H9 (cell line): ENCODE measurements at regions not wholly inside any gene's neighbourhood (a gene's known extent, or its start where the extent isn't known, plus 50 kb on each side); places are given as distances from the start of the nearest gene placed in this dataset.

Source experiments
- DNase-seq: peaks from one replicate; pipeline ENCODE4 v3.0.0-alpha.2; 2017
- H2AFZ ChIP-seq: one replicate; pipeline ENCODE4 v1.6.1; 2013; ENCODE audit warnings: mild to moderate bottlenecking, low read length, control low read depth, moderate library complexity
- H2AK5ac ChIP-seq: 2 replicates; pipeline ENCODE4 v1.6.1; 2013; ENCODE audit warnings: low read length, control low read depth, mixed read lengths; ENCODE audit not compliant: insufficient read length
- H2BK120ac ChIP-seq: one replicate; pipeline ENCODE4 v1.6.1; 2013; ENCODE audit warnings: low read depth, mild to moderate bottlenecking, low read length, control low read depth, inconsistent platforms; ENCODE audit not compliant: poor library complexity, severe bottlenecking
- H2BK12ac ChIP-seq: 2 replicates; pipeline ENCODE4 v1.6.1; 2013; ENCODE audit warnings: low read length, control low read depth, mixed read lengths, low read depth; ENCODE audit not compliant: insufficient read length
- H2BK15ac ChIP-seq: 2 replicates; pipeline ENCODE4 v1.6.1; 2013; ENCODE audit warnings: low read depth, low read length, control low read depth
- H2BK20ac ChIP-seq: one replicate; pipeline ENCODE4 v1.6.1; 2013; ENCODE audit warnings: low read depth, mild to moderate bottlenecking, low read length, control low read depth, inconsistent platforms; ENCODE audit not compliant: poor library complexity, severe bottlenecking
- H2BK5ac ChIP-seq: 2 replicates; pipeline ENCODE4 v1.6.1; 2013; ENCODE audit warnings: low read length, control low read depth, mixed read lengths; ENCODE audit not compliant: insufficient read length
- H3K14ac ChIP-seq: 2 replicates; pipeline ENCODE4 v1.6.1; 2013; ENCODE audit warnings: low read length, control low read depth; ENCODE audit not compliant: insufficient read depth
- H3K18ac ChIP-seq: 2 replicates; pipeline ENCODE4 v1.6.1; 2013; ENCODE audit warnings: low read depth, mild to moderate bottlenecking, mixed read lengths, low read length, control low read depth; ENCODE audit not compliant: insufficient read length
- H3K23ac ChIP-seq: 2 replicates; pipeline ENCODE4 v1.6.1; 2013; ENCODE audit warnings: low read length, control low read depth, mixed read lengths, low read depth; ENCODE audit not compliant: insufficient read length
- H3K23me2 ChIP-seq: 2 replicates; pipeline ENCODE4 v1.6.1; 2013; ENCODE audit warnings: low read depth, mild to moderate bottlenecking, mixed read lengths, low read length, control low read depth; ENCODE audit not compliant: insufficient read length, poor library complexity, severe bottlenecking
- H3K27ac ChIP-seq: 2 replicates; pipeline ENCODE4 v1.5.1; 2013; ENCODE audit warnings: low read length, control low read depth, mixed read lengths, low read depth; ENCODE audit not compliant: insufficient read length
- H3K27me3 ChIP-seq: 2 replicates; pipeline ENCODE4 v1.6.1; 2013; ENCODE audit warnings: low read length, control low read depth, inconsistent platforms; ENCODE audit not compliant: insufficient read depth
- H3K4ac ChIP-seq: 2 replicates; pipeline ENCODE4 v1.6.1; 2013; ENCODE audit warnings: low read depth, mild to moderate bottlenecking, control low read depth, inconsistent platforms, low read length, moderate library complexity
- H3K4me1 ChIP-seq: 2 replicates; pipeline ENCODE4 v1.6.1; 2013; ENCODE audit warnings: low read length, control low read depth, inconsistent platforms; ENCODE audit not compliant: insufficient read depth
- H3K4me2 ChIP-seq: 2 replicates; pipeline ENCODE4 v1.6.1; 2013; ENCODE audit warnings: low read length, control low read depth, mixed read lengths; ENCODE audit not compliant: insufficient read length, insufficient read depth
- H3K56ac ChIP-seq: 2 replicates; pipeline ENCODE4 v1.6.1; 2013; ENCODE audit warnings: low read depth, mild to moderate bottlenecking, mixed read lengths, low read length, control low read depth; ENCODE audit not compliant: insufficient read length
- H3K79me1 ChIP-seq: 2 replicates; pipeline ENCODE4 v1.6.1; 2013; ENCODE audit warnings: low read depth, mild to moderate bottlenecking, moderate library complexity, low read length, control low read depth, inconsistent platforms; ENCODE audit not compliant: insufficient read depth, poor library complexity, severe bottlenecking
- H3K79me2 ChIP-seq: 2 replicates; pipeline ENCODE4 v1.6.1; 2013; ENCODE audit warnings: low read length, control low read depth, inconsistent platforms; ENCODE audit not compliant: insufficient read depth
- H3K9ac ChIP-seq: 2 replicates; pipeline ENCODE4 v1.6.1; 2013; ENCODE audit warnings: low read length, control low read depth, mixed read lengths; ENCODE audit not compliant: insufficient read length; ENCODE audit errors: extremely low read depth
- H3K9me3 ChIP-seq: one replicate; pipeline ENCODE4 v1.6.1; 2013; ENCODE audit warnings: low read depth, low read length, inconsistent platforms; ENCODE audit not compliant: control insufficient read depth
- H3T11ph ChIP-seq: one replicate; pipeline ENCODE4 v1.6.1; 2013; ENCODE audit warnings: mild to moderate bottlenecking, low read length, control low read depth, inconsistent platforms
- H4K20me1 ChIP-seq: one replicate; pipeline ENCODE4 v1.6.1; 2013; ENCODE audit not compliant: control insufficient read depth, insufficient read length, insufficient read depth
- H4K5ac ChIP-seq: 2 replicates; pipeline ENCODE4 v1.6.1; 2013; ENCODE audit warnings: low read depth, mild to moderate bottlenecking, mixed read lengths, low read length, control low read depth; ENCODE audit not compliant: insufficient read length
- H4K8ac ChIP-seq: replicated peaks from 2 replicates; pipeline ENCODE4 v1.6.1; 2013; ENCODE audit warnings: low read length, control low read depth, mixed read lengths, low read depth; ENCODE audit not compliant: insufficient read length
- H4K91ac ChIP-seq: 2 replicates; pipeline ENCODE4 v1.6.1; 2013; ENCODE audit warnings: low read depth, mild to moderate bottlenecking, moderate library complexity, mixed read lengths, low read length, control low read depth; ENCODE audit not compliant: insufficient read length
- H3K27ac Mint-ChIP-seq, 3 experiments: 2 replicates in 2 of 3; 3 replicates in 1 of 3; pipeline ENCODE4 v1.8.0; 2020 to 2021; ENCODE audit warnings: mixed read lengths in 3 of 3, mild to moderate bottlenecking in 1 of 3, moderate library complexity in 1 of 3
- H3K27me3 Mint-ChIP-seq: 2 replicates; pipeline ENCODE4 v1.8.0; 2021; ENCODE audit warnings: low read depth, mild to moderate bottlenecking, moderate library complexity, mixed read lengths
- H3K36me3 Mint-ChIP-seq, 3 experiments: 2 replicates in 2 of 3; 3 replicates in 1 of 3; pipeline ENCODE4 v1.8.0; 2020 to 2021; ENCODE audit warnings: low read depth in 3 of 3, mixed read lengths in 3 of 3; ENCODE audit not compliant: insufficient read depth in 1 of 3
- H3K4me1 Mint-ChIP-seq, 2 experiments: 2 replicates each; pipeline ENCODE4 v1.8.0; 2020; ENCODE audit warnings: mixed read lengths in 2 of 2
- H3K4me3 Mint-ChIP-seq, 2 experiments: 2 replicates in 1 of 2; 3 replicates in 1 of 2; pipeline ENCODE4 v1.8.0; 2020 to 2021; ENCODE audit warnings: mild to moderate bottlenecking in 2 of 2, mixed read lengths in 2 of 2, moderate library complexity in 1 of 2
- H3K9me3 Mint-ChIP-seq, 2 experiments: 2 replicates in 1 of 2; 3 replicates in 1 of 2; pipeline ENCODE4 v1.8.0; 2020; ENCODE audit warnings: mild to moderate bottlenecking in 2 of 2, mixed read lengths in 2 of 2, moderate library complexity in 1 of 2
- CTCF ChIP-seq: fragments of 200-600 bp; sonication (generic); conservative IDR thresholded peaks from 3 replicates; pipeline ENCODE4 v1.8.0; 2021; ENCODE audit warnings: antibody characterized with exemption, mild to moderate bottlenecking
- WGBS: extraction: QIAGEN DNeasy Blood & Tissue Kit; methylation state at CpG from one replicate; pipeline ENCODE4 v1.1.7; 2013; ENCODE audit warnings: missing lambda C conversion rate, low lambda C conversion rate, mixed read lengths; ENCODE audit not compliant: insufficient read length; ENCODE audit errors: extremely low coverage; 5-methylcytosine and 5-hydroxymethylcytosine counted together

DNA sequence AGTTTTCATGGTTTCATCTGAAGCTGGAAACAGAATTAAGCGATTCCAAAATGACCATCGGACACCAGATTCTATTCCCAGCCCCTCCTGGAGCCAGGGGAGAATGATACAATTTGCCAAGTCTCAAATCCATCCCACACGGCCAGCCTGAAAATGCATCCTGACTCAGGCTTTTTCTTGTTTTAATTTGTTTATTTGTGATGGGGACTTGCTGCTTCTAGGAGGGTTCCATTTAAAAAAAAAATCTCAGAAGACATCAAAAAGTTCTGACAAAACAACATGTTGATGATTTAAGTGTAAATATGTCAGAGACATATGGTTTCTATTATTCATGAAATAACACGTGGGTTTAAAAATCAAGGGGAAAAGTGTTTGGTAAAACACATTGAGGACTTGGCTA, 173.2 kb downstream of the GAS1 start:
- no peaks in the 10 kb centered on the region for H3K9me3 ChIP-seq
- H3K18ac ChIP-seq, result no peak overlapping the region
- no peak overlapping the region for H2AK5ac ChIP-seq
- no peak overlapping the region for H2BK20ac ChIP-seq
- H2BK5ac ChIP-seq, result no peak overlapping the region
- DNase-seq, result no peak
- H3K27ac ChIP-seq, result no peak overlapping the region
- H2BK15ac ChIP-seq, result no peak overlapping the region
- no peak for TF ChIP-seq CTCF
- H3K9me3 Mint-ChIP-seq, result no peaks in the 10 kb centered on the region; a peak in 1 of 5 replicates
- H3K23ac ChIP-seq, result no peak overlapping the region
- H3K4me1 ChIP-seq, result no peaks in the 10 kb centered on the region
- H3K27me3 ChIP-seq, result no peaks in the 10 kb centered on the region
- H3K14ac ChIP-seq, result no peak overlapping the region
- WGBS, result no CpG with 5 or more reads among the region's 4 CpGs
- H2AFZ ChIP-seq, result no peak overlapping the region
- no peaks in the 10 kb centered on the region for H3K4me1 Mint-ChIP-seq
- no peaks in the 10 kb centered on the region for H3K79me2 ChIP-seq
- H3K4me2 ChIP-seq, result no peak overlapping the region
- no peak overlapping the region for H3K9ac ChIP-seq
- no peak overlapping the region for H2BK120ac ChIP-seq
- H3K56ac ChIP-seq, result no peak overlapping the region
- no peak overlapping the region for H3K4ac ChIP-seq
- no peak overlapping the region for H3T11ph ChIP-seq
- no peaks in the 10 kb centered on the region for H3K36me3 Mint-ChIP-seq
- no peak overlapping the region for H4K5ac ChIP-seq
- no peaks in the 10 kb centered on the region for H3K23me2 ChIP-seq
- peaks cover 5% of the 10 kb centered on the region for H3K27me3 Mint-ChIP-seq
- no peaks in the 10 kb centered on the region for H3K79me1 ChIP-seq
- H4K20me1 ChIP-seq, result no peaks in the 10 kb centered on the region
- H4K91ac ChIP-seq, result no peak overlapping the region
- no peak overlapping the region for H4K8ac ChIP-seq
- no peak overlapping the region for H2BK12ac ChIP-seq
- no peak overlapping the region for H3K27ac Mint-ChIP-seq
- H3K4me3 Mint-ChIP-seq, result no peak overlapping the region
